ENCODE measurements at regions not wholly inside any gene's neighbourhood (a gene's known extent, or its start where the extent isn't known, plus 50 kb on each side); places are given as distances from the start of the nearest gene placed in this dataset.

- no peak for TF ChIP-seq CTCF (conservative IDR thresholded peaks at IDR 0.05; ENCODE audit: low read length)
- TF ChIP-seq EZH2phosphoT487 (IDR thresholded peaks at IDR 0.05; ENCODE audit: borderline replicate concordance) = no peak
These were observed 131.4 kb upstream of the USP24 start for GRCh38 chr1:55346586-55346985.

Data from Loucy (cell line).